ENCODE measurements at regions not wholly inside any gene's neighbourhood (a gene's known extent, or its start where the extent isn't known, plus 50 kb on each side); places are given as distances from the start of the nearest gene placed in this dataset. TPM values are rescaled to one million over a fixed set of nuclear protein-coding genes. Genes with fewer than 3 reads are reported as not detected.
"Not testable (repeated sequence)": the region's sequence is repeated elsewhere in the genome, so short reads cannot be mapped to it uniquely, and the experiment has no call there.

DNA sequence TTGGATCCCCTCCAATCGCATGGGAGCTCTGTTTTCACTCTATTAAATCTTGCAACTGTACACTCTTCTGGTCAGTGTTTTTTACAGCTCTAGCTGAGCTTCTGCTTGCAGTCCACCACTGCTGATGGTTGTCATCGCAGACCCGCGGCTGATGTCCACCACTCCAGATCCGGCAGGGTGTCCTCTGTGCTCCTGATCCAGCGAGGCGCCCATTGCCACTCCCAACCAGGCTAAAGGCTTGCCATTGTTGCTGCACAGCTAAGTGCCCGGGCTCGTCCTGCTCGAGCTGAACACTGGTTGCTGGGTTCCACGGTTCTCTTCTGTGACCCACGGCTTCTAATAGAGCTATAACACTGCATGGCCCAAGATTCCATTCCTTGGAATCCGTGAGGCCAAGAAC, 70.7 kb upstream of the NCAM2 start:
- H3K36me3 ChIP-seq (ENCODE audit: insufficient read depth), result not testable (repeated sequence)
- WGBS, result 93% methylated on average over 13 of the region's 13 CpGs

DNA sequence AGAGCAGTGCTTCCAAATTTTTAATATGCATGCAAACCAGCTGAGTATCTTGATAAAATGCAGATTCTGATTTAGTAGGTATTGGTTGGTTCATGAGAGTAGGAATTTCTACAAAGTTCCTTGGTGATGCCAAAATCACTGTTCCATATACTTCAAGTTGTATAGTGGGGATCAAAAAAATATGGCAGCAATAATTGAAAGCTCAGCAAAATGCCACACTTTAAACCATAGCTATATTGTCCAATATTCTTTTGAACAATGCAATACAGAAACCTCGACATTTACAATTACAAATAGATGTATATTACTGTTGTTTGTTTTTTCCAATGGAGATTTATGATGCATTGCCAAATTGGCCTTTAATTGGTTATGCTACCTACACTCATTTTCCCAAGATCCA, 55.7 kb upstream of the NCAM2 start:
- DNase-seq (ENCODE audit: extremely low spot score), result no peak
- WGBS, result 91% methylated on average over 1 of the region's 1 CpG

More for the DNA sequence above, 70.7 kb upstream of the NCAM2 start:
- H3K27ac ChIP-seq (ENCODE audit: low read depth); H3K4me3 ChIP-seq (ENCODE audit: low read depth, low read length); DNase-seq (ENCODE audit: extremely low spot score); H3K4me1 ChIP-seq (ENCODE audit: insufficient read depth): not testable (repeated sequence)

DNA sequence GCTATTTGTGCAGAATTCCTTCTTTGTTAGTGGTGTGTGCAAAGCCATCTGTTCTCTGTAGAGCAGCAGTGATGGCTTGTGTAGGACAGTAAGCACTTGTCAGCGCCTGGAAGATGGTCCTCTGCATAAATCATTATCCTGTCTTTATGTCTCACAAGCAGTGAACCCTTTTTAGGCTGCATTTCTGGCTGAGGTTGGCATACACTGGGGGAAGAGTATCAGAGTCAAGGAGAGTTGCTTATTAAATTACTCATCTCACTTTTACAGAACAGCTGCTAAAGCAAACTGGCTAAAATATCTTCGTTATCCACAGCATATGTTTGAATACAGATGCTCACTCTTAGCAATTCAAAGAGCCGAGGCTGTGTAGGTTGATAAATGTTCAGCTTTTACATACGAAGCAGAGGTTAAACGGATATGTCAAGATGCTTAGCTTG, 54.6 kb upstream of the NCAM2 start:
- no peak for DNase-seq (ENCODE audit: extremely low spot score)
- no peak overlapping the region for H3K27ac ChIP-seq (ENCODE audit: low read depth)
- H3K4me1 ChIP-seq (ENCODE audit: insufficient read depth), result no peaks in the 10 kb centered on the region
- no peak overlapping the region for H3K4me3 ChIP-seq (ENCODE audit: low read depth, low read length)
- H3K36me3 ChIP-seq (ENCODE audit: insufficient read depth), result no peaks in the 10 kb centered on the region
- 58% methylated on average over 5 of the region's 5 CpGs for WGBS

More for the DNA sequence above, 55.7 kb upstream of the NCAM2 start:
- Histone ChIP-seq H3K27ac (ENCODE audit: low read depth) (no peak overlapping the region), H3K4me1 (ENCODE audit: insufficient read depth) (no peaks in the 10 kb centered on the region), H3K36me3 (ENCODE audit: insufficient read depth) (no peaks in the 10 kb centered on the region), H3K4me3 (ENCODE audit: low read depth, low read length) (no peak overlapping the region)

DNA sequence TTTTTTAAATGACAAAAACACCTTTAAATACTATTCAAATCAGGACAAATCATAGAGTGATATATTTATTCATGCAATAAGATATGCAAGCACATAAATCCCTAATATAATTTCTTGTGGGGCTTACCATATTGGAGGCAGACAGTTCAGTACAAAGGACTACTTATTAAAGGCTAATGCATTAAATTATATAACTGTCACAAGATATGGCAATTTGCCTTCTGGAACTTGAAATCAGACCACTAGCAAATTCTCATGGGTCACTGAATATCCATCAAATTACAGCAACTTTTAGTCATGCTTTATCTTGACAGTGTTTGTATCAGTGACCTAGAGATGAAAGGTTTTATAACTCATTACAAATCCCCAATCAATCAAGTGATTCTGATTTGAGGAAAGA, 54.1 kb upstream of the NCAM2 start:
- no peaks in the 10 kb centered on the region for H3K4me1 ChIP-seq (ENCODE audit: insufficient read depth)
- H3K36me3 ChIP-seq (ENCODE audit: insufficient read depth), result no peaks in the 10 kb centered on the region
- no peak overlapping the region for H3K27ac ChIP-seq (ENCODE audit: low read depth)
- no peak for DNase-seq (ENCODE audit: extremely low spot score)
- no peak overlapping the region for H3K4me3 ChIP-seq (ENCODE audit: low read depth, low read length)

DNA sequence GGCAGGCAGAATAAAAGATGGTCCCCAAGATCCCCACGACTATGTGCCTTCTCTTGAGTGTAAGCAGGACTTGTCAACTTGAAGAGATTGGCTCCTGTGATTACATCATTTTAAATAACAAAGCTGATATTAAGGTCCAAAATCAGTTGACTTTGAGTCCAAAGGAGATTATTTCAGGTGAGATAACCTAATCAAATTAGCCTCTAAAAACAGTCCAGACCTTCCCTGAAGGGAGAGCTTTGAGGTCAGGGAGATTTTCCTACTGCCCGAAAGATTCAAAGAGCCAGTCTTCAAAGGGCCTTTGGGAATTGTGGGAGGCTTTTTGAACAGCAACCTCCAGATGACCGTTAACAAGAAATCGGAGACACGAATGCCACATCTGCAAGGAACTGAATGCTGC, 51.5 kb upstream of the NCAM2 start:
- Histone ChIP-seq H3K27ac (ENCODE audit: low read depth) (no peak overlapping the region), H3K4me1 (ENCODE audit: insufficient read depth) (no peaks in the 10 kb centered on the region), H3K36me3 (ENCODE audit: insufficient read depth) (no peaks in the 10 kb centered on the region), H3K4me3 (ENCODE audit: low read depth, low read length) (no peak overlapping the region)
- no peak for DNase-seq (ENCODE audit: extremely low spot score)
- 72% methylated on average over 5 of the region's 5 CpGs for WGBS

Small RNA genes in the stretch of these regions (small RNA-seq; reads per million reads assigned to genes)
- not detected for gene AL157359.3
- not detected for gene AP001506.1
- gene MIR548X, result not detected
- not detected for gene RN7SKP147
- not detected for gene RNU1-139P
- gene RNU6-772P, result not detected
- gene RPL37P4, result not detected
